ENCODE measurements at regions not wholly inside any gene's neighbourhood (a gene's known extent, or its start where the extent isn't known, plus 50 kb on each side); places are given as distances from the start of the nearest gene placed in this dataset.
A peak's percentile ranks its signal among the peaks of the same experiment; 100 is the strongest.

GRCh38 chr5:108696951-108697715 lies 50.6 kb upstream of the FER start:
- no peak for DNase-seq (ENCODE audit: low spot score)

- no peak for DNase-seq (ENCODE audit: low spot score)
Observed at GRCh38 chr5:108696407-108696806, 51.3 kb upstream of the FER start.

GRCh38 chr5:108688485-108688884 lies 59.2 kb upstream of the FER start:
- no peak for DNase-seq (ENCODE audit: low spot score)

GRCh38 chr5:108687595-108688200 lies 60.0 kb upstream of the FER start:
- DNase-seq (ENCODE audit: low spot score), result peak; percentile 25

GRCh38 chr5:108686676-108687075 lies 61.0 kb upstream of the FER start:
- no peak for DNase-seq (ENCODE audit: low spot score)

GRCh38 chr5:108685448-108686216 lies 62.1 kb upstream of the FER start:
- DNase-seq (ENCODE audit: low spot score), result peak; percentile 8

- DNase-seq (ENCODE audit: low spot score), result peak; percentile 76
Observed at GRCh38 chr5:108681079-108681921, 66.4 kb upstream of the FER start.

GRCh38 chr5:108678091-108678490 lies 69.6 kb upstream of the FER start:
- no peak for DNase-seq (ENCODE audit: low spot score)

- no peak for DNase-seq (ENCODE audit: low spot score)
Observed at GRCh38 chr5:108675736-108676135, 72.0 kb upstream of the FER start.

GRCh38 chr5:108672639-108673038 lies 75.1 kb upstream of the FER start:
- no peak for DNase-seq (ENCODE audit: low spot score)

GRCh38 chr5:108670591-108671289 lies 77.0 kb upstream of the FER start:
- DNase-seq (ENCODE audit: low spot score), result no peak

GRCh38 chr5:108669462-108669861 lies 78.2 kb upstream of the FER start:
- no peak for DNase-seq (ENCODE audit: low spot score)

GRCh38 chr5:108661590-108662219 lies 86.0 kb upstream of the FER start:
- no peak for DNase-seq (ENCODE audit: low spot score)

- DNase-seq (ENCODE audit: low spot score), result no peak
Observed at GRCh38 chr5:108661024-108661423, 86.7 kb upstream of the FER start.

- no peak for DNase-seq (ENCODE audit: low spot score)
Observed at GRCh38 chr5:108660291-108660690, 87.4 kb upstream of the FER start.

- no peak for DNase-seq (ENCODE audit: low spot score)
Observed at GRCh38 chr5:108659531-108659930, 88.2 kb upstream of the FER start.

- no peak for DNase-seq (ENCODE audit: low spot score)
Observed at GRCh38 chr5:108655750-108656450, 91.8 kb upstream of the FER start.

GRCh38 chr5:108654051-108654450 lies 93.6 kb upstream of the FER start:
- no peak for DNase-seq (ENCODE audit: low spot score)

- no peak for DNase-seq (ENCODE audit: low spot score)
Observed at GRCh38 chr5:108653201-108653600, 94.5 kb upstream of the FER start.

- no peak for DNase-seq (ENCODE audit: low spot score)
Observed at GRCh38 chr5:108650997-108651396, 96.7 kb upstream of the FER start.
